Activated naive CD8-positive, alpha-beta T cell treated with anti-CD3 and anti-CD28 coated beads, Interleukin-2, amount 50 U/mL, for 24 hours (primary cell): ENCODE measurements at regions not wholly inside any gene's neighbourhood (a gene's known extent, or its start where the extent isn't known, plus 50 kb on each side); places are given as distances from the start of the nearest gene placed in this dataset.

Source experiments
- ATAC-seq: fragments of 150-1000 bp; cut with Tn5 transposase; one replicate; pipeline ENCODE4 v1.10.0; 2021
- DNase-seq: peaks from one replicate; pipeline ENCODE4 v3.0.0; 2021
- H3K27ac Mint-ChIP-seq: one replicate; pipeline ENCODE4 v1.8.0; 2021; ENCODE audit warnings: mild to moderate bottlenecking, mixed read lengths
- H3K27me3 Mint-ChIP-seq: one replicate; pipeline ENCODE4 v1.8.0; 2021; ENCODE audit warnings: mixed read lengths
- H3K36me3 Mint-ChIP-seq: one replicate; pipeline ENCODE4 v1.8.0; 2021; ENCODE audit warnings: low read depth, mixed read lengths
- H3K4me1 Mint-ChIP-seq: one replicate; pipeline ENCODE4 v1.8.0; 2021; ENCODE audit warnings: mixed read lengths
- H3K4me3 Mint-ChIP-seq: one replicate; pipeline ENCODE4 v1.8.0; 2021; ENCODE audit warnings: mild to moderate bottlenecking, moderate library complexity, mixed read lengths
- H3K9me3 Mint-ChIP-seq: one replicate; pipeline ENCODE4 v1.8.0; 2021; ENCODE audit warnings: mixed read lengths

DNA sequence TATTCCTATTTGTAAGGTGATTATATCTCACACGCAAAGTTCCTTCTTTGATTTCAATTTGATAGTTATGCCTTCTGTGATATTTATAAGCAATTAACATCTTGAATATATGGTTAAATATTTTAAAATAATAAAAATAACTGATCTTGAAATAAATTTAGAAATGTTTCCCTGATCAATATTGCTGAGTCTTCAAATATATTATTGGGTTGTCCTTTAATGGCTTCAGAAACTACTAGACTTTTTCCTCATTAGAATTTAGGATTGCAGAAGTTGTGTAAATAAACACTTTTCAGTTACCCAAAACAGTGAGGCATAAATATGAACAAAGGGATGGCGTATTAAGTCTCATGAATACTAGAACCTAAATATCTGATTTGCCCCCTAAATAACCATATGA is 252.3 kb upstream of the PRR20A start:
- H3K27me3 Mint-ChIP-seq: no peaks in the 10 kb centered on the region

DNA sequence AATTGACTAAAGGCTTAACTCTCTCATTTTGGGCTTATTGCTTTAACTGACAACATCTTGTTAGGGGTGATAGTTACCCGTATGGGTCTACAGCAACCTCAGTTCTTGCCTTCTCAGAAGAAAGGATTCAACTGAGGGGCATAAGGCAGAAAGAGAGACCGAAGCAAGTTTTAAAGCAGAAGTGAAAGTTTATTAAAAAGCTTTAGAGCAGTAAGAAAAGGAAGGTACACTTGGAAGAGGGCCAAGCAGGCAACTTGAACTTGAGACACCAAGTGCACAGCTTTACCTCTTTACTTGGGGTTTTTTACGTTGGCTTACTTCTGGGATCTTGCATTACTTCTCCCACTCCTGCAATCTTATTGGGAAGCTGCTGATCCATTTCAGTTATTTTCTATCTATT is 246.9 kb upstream of the PRR20A start:
- Mint-ChIP-seq H3K4me1 (no peaks in the 10 kb centered on the region), H3K36me3 (no peaks in the 10 kb centered on the region), H3K27ac (no peak overlapping the region), H3K4me3 (no peak overlapping the region), H3K9me3 (peaks cover 3% of the 10 kb centered on the region), H3K27me3 (no peaks in the 10 kb centered on the region)
- no peak for ATAC-seq
- DNase-seq: no peak

More for the DNA sequence above, 252.3 kb upstream of the PRR20A start:
- Mint-ChIP-seq H3K27ac (no peak overlapping the region), H3K4me3 (no peak overlapping the region), H3K4me1 (no peaks in the 10 kb centered on the region), H3K9me3 (peaks cover 7% of the 10 kb centered on the region), H3K36me3 (no peaks in the 10 kb centered on the region)
- DNase-seq: no peak
- no peak for ATAC-seq

GRCh38 chr13:56900549-56901279 is 240.0 kb upstream of the PRR20A start:
- Mint-ChIP-seq H3K27me3 (no peaks in the 10 kb centered on the region), H3K4me3 (no peak overlapping the region)
- ATAC-seq: no peak

DNA sequence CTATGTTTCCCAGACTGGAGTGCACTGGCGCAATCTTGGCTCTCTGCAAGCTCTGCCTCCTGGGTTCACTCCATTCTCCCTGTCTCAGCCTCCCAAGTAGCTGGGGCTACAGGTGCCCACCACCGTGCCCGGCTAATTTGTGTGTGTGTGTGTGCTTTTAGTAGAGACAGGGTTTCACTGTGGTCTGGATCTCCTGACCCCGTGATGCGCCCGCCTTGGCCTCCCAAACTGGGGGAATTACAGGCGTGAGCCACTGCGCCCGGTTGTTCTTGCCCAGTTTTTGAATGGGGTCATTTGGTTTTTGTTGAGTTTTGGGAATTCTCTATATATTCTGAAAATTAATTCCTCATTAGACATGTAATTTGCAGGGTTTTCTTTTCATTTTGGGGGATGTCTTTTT is 238.4 kb upstream of the PRR20A start:
- H3K4me3 Mint-ChIP-seq: no peak overlapping the region
- H3K27me3 Mint-ChIP-seq: no peaks in the 10 kb centered on the region
- DNase-seq: no peak
- peaks cover 6% of the 10 kb centered on the region for H3K9me3 Mint-ChIP-seq
- H3K4me1 Mint-ChIP-seq: no peaks in the 10 kb centered on the region
- no peak for ATAC-seq
- no peak overlapping the region for H3K27ac Mint-ChIP-seq
- H3K36me3 Mint-ChIP-seq: no peaks in the 10 kb centered on the region

More at GRCh38 chr13:56900549-56901279, 240.0 kb upstream of the PRR20A start:
- DNase-seq: no peak
- H3K9me3 Mint-ChIP-seq: peaks cover 6% of the 10 kb centered on the region
- no peaks in the 10 kb centered on the region for H3K36me3 Mint-ChIP-seq
- H3K27ac Mint-ChIP-seq: no peak overlapping the region
- no peaks in the 10 kb centered on the region for H3K4me1 Mint-ChIP-seq

DNA sequence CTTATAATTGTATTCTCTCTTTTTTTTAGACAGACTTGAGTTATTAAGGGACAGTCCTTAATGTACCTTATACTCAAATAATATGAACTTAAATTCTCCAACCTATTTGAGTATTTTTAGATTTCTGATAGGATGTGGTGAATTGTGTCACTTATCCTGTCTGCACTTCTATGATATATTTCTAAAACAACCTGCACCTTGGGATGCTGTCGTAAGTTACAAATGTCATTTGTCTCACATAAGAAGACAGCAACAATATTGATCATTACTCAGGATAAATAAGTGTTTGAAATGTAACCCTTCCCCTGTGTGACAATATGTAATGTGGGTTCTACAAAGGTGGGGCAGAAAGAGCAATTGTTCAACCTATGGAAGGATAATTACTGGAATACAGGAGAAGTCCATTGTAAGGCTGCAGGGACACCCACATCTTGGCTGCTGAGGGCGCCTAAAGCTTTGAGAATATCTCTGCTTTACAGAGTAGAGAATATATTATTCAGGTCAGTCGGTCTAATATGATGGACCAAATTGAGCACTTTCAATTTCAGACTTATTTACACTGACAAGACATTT is 236.9 kb upstream of the PRR20A start:
- H3K27me3 Mint-ChIP-seq: no peaks in the 10 kb centered on the region
- H3K36me3 Mint-ChIP-seq: no peaks in the 10 kb centered on the region
- peaks cover 14% of the 10 kb centered on the region for H3K9me3 Mint-ChIP-seq
- H3K4me1 Mint-ChIP-seq: no peaks in the 10 kb centered on the region
- ATAC-seq: no peak
- no peak overlapping the region for H3K4me3 Mint-ChIP-seq
- no peak overlapping the region for H3K27ac Mint-ChIP-seq
- no peak for DNase-seq

- Mint-ChIP-seq H3K36me3 (no peaks in the 10 kb centered on the region), H3K27ac (no peak overlapping the region), H3K27me3 (no peaks in the 10 kb centered on the region), H3K9me3 (peaks cover 12% of the 10 kb centered on the region), H3K4me3 (no peak overlapping the region), H3K4me1 (no peaks in the 10 kb centered on the region)
- DNase-seq (no peak), ATAC-seq (no peak)
Measured at GRCh38 chr13:56906909-56907308, 233.8 kb upstream of the PRR20A start.

GRCh38 chr13:56907766-56908165 is 233.0 kb upstream of the PRR20A start:
- Mint-ChIP-seq H3K4me1 (no peaks in the 10 kb centered on the region), H3K9me3 (peaks cover 13% of the 10 kb centered on the region), H3K36me3 (no peaks in the 10 kb centered on the region), H3K4me3 (no peak overlapping the region), H3K27me3 (no peaks in the 10 kb centered on the region), H3K27ac (no peak overlapping the region)
- ATAC-seq (no peak), DNase-seq (no peak)

DNA sequence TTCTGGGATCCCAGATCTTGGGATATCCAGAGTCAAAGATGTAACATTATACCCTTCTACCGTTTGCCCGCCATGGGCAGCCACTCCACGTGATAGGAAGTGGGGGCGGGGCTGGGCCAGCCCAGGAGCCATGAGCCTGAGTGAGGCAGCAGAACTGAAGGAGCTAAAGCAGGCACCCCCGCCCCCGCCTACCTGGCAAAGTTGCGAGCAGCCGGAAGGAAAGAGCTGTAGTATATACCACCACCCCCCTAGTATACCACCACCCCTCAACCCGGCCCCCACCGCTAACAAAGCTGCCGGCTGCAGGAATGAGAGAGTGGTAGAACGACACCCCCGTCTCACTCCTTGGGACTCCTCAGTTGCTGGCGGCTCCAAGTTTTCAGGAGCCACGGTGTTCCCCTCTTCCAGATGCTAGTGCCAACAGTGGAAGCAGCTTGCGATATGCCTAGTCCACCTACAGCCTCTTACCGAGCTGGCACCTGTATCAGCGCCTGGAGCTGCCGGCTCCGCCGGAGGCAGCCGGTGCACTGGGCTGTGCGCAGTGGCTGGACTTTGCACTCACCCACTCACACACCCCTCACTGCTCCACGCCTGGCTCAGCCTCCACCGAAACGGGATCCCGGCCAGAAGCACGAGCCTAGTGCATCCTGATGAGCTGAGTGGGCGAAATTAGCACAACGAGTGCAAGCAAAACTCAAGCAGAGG is 230.7 kb upstream of the PRR20A start:
- no peaks in the 10 kb centered on the region for H3K36me3 Mint-ChIP-seq
- no peak overlapping the region for H3K4me3 Mint-ChIP-seq
- H3K4me1 Mint-ChIP-seq: no peaks in the 10 kb centered on the region

DNA sequence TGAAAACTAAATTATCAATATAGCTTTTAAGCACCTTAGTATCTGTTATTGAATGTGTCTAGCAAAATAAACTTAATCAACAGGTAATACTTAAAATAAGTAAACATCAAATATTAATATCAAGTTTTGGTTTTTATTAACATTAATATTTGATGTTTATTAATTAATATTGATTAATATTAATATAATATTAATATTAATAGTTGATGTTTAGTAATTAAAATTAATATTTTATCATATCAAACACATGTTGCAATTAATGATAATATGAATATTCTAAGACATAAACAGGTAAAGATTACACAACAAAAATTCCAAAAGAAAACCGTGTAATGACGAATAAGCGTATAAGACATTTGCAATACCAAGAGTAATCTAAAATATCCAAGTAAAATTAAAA is 222.8 kb upstream of the PRR20A start:
- DNase-seq (no peak), ATAC-seq (no peak)
- Mint-ChIP-seq H3K4me1 (no peaks in the 10 kb centered on the region), H3K36me3 (no peaks in the 10 kb centered on the region), H3K9me3 (peaks cover 20% of the 10 kb centered on the region), H3K4me3 (no peak overlapping the region), H3K27ac (no peak overlapping the region), H3K27me3 (no peaks in the 10 kb centered on the region)

More for the DNA sequence above, 230.7 kb upstream of the PRR20A start:
- peaks cover 18% of the 10 kb centered on the region for H3K9me3 Mint-ChIP-seq
- no peak overlapping the region for H3K27ac Mint-ChIP-seq
- ATAC-seq (no peak), DNase-seq (no peak)
- H3K27me3 Mint-ChIP-seq: no peaks in the 10 kb centered on the region

DNA sequence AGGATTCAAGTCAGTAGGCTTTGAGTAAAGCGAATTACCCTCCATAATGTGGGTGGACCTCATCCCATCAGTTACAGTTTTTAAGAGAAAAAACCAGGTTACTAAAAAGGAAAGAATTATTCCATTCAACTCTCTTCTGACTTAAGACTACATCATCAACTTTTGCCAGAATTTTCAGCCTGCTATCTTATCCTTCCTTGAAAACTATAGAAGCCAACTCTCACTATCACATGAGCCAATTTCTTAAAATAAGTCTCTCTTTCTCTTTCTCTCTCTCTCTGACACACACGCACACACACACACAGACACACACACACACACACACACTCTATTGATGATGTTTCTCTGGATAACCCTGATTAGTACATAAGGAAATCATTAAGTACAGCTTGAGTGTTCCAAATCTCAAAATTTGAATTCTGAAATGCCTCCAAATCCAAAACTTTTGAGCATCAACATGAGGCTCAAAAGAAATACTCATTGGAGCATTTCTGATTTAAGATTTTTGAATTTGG is 217.0 kb upstream of the PRR20A start:
- Mint-ChIP-seq H3K4me3 (no peak overlapping the region), H3K36me3 (no peaks in the 10 kb centered on the region), H3K27ac (no peak overlapping the region), H3K4me1 (no peaks in the 10 kb centered on the region), H3K27me3 (no peaks in the 10 kb centered on the region), H3K9me3 (peaks cover 16% of the 10 kb centered on the region)
- DNase-seq: no peak
- ATAC-seq: no peak

DNA sequence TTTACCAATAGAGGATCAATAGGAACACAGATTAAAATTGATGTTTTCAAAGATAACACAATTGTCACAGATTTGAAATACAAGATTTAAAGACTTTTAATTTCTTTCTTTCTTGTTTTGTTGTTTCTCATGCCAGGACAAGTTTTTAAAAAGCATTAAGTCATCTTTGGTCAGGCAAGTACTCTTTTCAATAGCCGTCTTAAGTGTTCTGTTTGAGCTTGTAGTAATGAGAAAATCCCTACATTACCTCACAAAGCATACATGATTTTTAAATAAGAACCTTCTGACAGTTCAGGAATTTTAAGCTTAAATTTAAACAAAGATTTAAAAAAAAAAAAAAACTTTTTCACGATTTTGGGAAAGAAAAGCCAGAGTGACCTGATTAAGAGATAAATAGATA is 216.3 kb upstream of the PRR20A start:
- Mint-ChIP-seq H3K9me3 (peaks cover 11% of the 10 kb centered on the region), H3K27me3 (no peaks in the 10 kb centered on the region), H3K4me1 (no peaks in the 10 kb centered on the region), H3K4me3 (no peak overlapping the region), H3K36me3 (no peaks in the 10 kb centered on the region), H3K27ac (no peak overlapping the region)
- ATAC-seq (no peak), DNase-seq (no peak)

GRCh38 chr13:56932104-56932503 is 208.6 kb upstream of the PRR20A start:
- no peaks in the 10 kb centered on the region for H3K36me3 Mint-ChIP-seq
- no peaks in the 10 kb centered on the region for H3K27me3 Mint-ChIP-seq
- ATAC-seq (no peak), DNase-seq (no peak)
- no peaks in the 10 kb centered on the region for H3K4me1 Mint-ChIP-seq
- peaks cover 24% of the 10 kb centered on the region for H3K9me3 Mint-ChIP-seq
- no peak overlapping the region for H3K27ac Mint-ChIP-seq
- no peak overlapping the region for H3K4me3 Mint-ChIP-seq

- ATAC-seq (no peak), DNase-seq (no peak)
- Mint-ChIP-seq H3K27ac (no peak overlapping the region), H3K9me3 (peaks cover 4% of the 10 kb centered on the region), H3K4me1 (no peaks in the 10 kb centered on the region), H3K4me3 (no peak overlapping the region), H3K36me3 (no peaks in the 10 kb centered on the region), H3K27me3 (no peaks in the 10 kb centered on the region)
Measured at GRCh38 chr13:56953965-56954364, 186.8 kb upstream of the PRR20A start.

GRCh38 chr13:56975647-56976046 is 165.1 kb upstream of the PRR20A start:
- H3K9me3 Mint-ChIP-seq: peaks cover 24% of the 10 kb centered on the region
- ATAC-seq: no peak
- H3K36me3 Mint-ChIP-seq: no peaks in the 10 kb centered on the region
- no peak for DNase-seq
- no peak overlapping the region for H3K27ac Mint-ChIP-seq
- H3K27me3 Mint-ChIP-seq: no peaks in the 10 kb centered on the region
- H3K4me3 Mint-ChIP-seq: no peak overlapping the region
- no peaks in the 10 kb centered on the region for H3K4me1 Mint-ChIP-seq

GRCh38 chr13:56980856-56981255 is 159.9 kb upstream of the PRR20A start:
- H3K27me3 Mint-ChIP-seq: no peaks in the 10 kb centered on the region

More at GRCh38 chr13:56980856-56981255, 159.9 kb upstream of the PRR20A start:
- H3K4me1 Mint-ChIP-seq: no peaks in the 10 kb centered on the region
- H3K4me3 Mint-ChIP-seq: no peak overlapping the region
- ATAC-seq (no peak), DNase-seq (no peak)
- no peaks in the 10 kb centered on the region for H3K36me3 Mint-ChIP-seq
- H3K9me3 Mint-ChIP-seq: peaks cover 20% of the 10 kb centered on the region
- H3K27ac Mint-ChIP-seq: no peak overlapping the region
